MM.1S (cell line): ENCODE measurements at regions not wholly inside any gene's neighbourhood (a gene's known extent, or its start where the extent isn't known, plus 50 kb on each side); places are given as distances from the start of the nearest gene placed in this dataset.

Source experiments
- DNase-seq: peaks from one replicate; pipeline ENCODE4 v3.0.0-alpha.2; 2015
- H2AFZ ChIP-seq: fragments of 300-600 bp; sonication (generic); 2 replicates; pipeline ENCODE4 v1.6.0; 2016; ENCODE audit warnings: antibody characterized with exemption, low read length
- H3F3A ChIP-seq: fragments of 300-600 bp; sonication (generic); 2 replicates; pipeline ENCODE4 v1.6.1; 2016; ENCODE audit warnings: mild to moderate bottlenecking, antibody characterized with exemption, low read length, moderate library complexity, mixed read lengths; ENCODE audit not compliant: insufficient read depth
- H3K27ac ChIP-seq: fragments of 300-600 bp; sonication (generic); 2 replicates; pipeline ENCODE4 v1.5.1; 2016; ENCODE audit warnings: mild to moderate bottlenecking, low read length
- H3K27me3 ChIP-seq: fragments of 300-600 bp; sonication (generic); replicated peaks from 2 replicates; pipeline ENCODE4 v1.6.0; 2016; ENCODE audit warnings: low read length; ENCODE audit not compliant: insufficient read depth
- H3K36me3 ChIP-seq: fragments of 300-600 bp; sonication (generic); replicated peaks from 2 replicates; pipeline ENCODE4 v1.6.1; 2016; ENCODE audit warnings: mild to moderate bottlenecking, low read length, mixed read lengths; ENCODE audit not compliant: insufficient read depth
- H3K4me1 ChIP-seq: fragments of 300-600 bp; sonication (generic); 2 replicates; pipeline ENCODE4 v1.6.1; 2016; ENCODE audit warnings: low read length, mixed read lengths
- H3K4me2 ChIP-seq: fragments of 300-600 bp; sonication (generic); 2 replicates; pipeline ENCODE4 v1.6.0; 2016; ENCODE audit warnings: low read depth, low read length
- H3K4me3 ChIP-seq: fragments of 300-600 bp; sonication (generic); 2 replicates; pipeline ENCODE4 v1.5.1; 2016; ENCODE audit warnings: low read length, mixed read lengths
- H3K79me2 ChIP-seq: fragments of 300-600 bp; sonication (generic); 2 replicates; pipeline ENCODE4 v1.6.1; 2016; ENCODE audit warnings: mixed run types, low read length, mixed read lengths
- H3K9ac ChIP-seq: fragments of 300-600 bp; sonication (generic); 2 replicates; pipeline ENCODE4 v1.6.1; 2016; ENCODE audit warnings: low read length, mixed read lengths
- H3K9me2 ChIP-seq: fragments of 300-600 bp; sonication (generic); replicated peaks from 2 replicates; pipeline ENCODE4 v1.6.1; 2016; ENCODE audit warnings: mild to moderate bottlenecking, low read length, mixed read lengths; ENCODE audit not compliant: insufficient read depth
- H3K9me3 ChIP-seq: fragments of 300-600 bp; sonication (generic); replicated peaks from 2 replicates; pipeline ENCODE4 v1.6.1; 2016; ENCODE audit warnings: mild to moderate bottlenecking, low read length, mixed read lengths; ENCODE audit not compliant: insufficient read depth
- H4K20me1 ChIP-seq: fragments of 300-600 bp; sonication (generic); 2 replicates; pipeline ENCODE4 v1.6.1; 2016; ENCODE audit warnings: mild to moderate bottlenecking, low read length, moderate library complexity, mixed read lengths; ENCODE audit not compliant: insufficient read depth
- EZH2 ChIP-seq: fragments of 300-600 bp; sonication (generic); optimal IDR thresholded peaks from 2 replicates; pipeline ENCODE3; 2017; ENCODE audit warnings: low read depth, mild to moderate bottlenecking, antibody characterized with exemption, low read length, mixed read lengths
- EZH2phosphoT487 ChIP-seq: fragments of 300-600 bp; sonication (generic); IDR thresholded peaks from 2 replicates; pipeline ENCODE4 v1.6.1; 2018; ENCODE audit warnings: antibody characterized with exemption, low read length
- TF ChIP-seq, protein P1 (sequence below): fragments of 300-600 bp; sonication (generic); IDR thresholded peaks from 2 replicates; pipeline ENCODE4 v1.5.1; 2016; ENCODE audit warnings: antibody characterized with exemption, low read length, mixed read lengths

DNA sequence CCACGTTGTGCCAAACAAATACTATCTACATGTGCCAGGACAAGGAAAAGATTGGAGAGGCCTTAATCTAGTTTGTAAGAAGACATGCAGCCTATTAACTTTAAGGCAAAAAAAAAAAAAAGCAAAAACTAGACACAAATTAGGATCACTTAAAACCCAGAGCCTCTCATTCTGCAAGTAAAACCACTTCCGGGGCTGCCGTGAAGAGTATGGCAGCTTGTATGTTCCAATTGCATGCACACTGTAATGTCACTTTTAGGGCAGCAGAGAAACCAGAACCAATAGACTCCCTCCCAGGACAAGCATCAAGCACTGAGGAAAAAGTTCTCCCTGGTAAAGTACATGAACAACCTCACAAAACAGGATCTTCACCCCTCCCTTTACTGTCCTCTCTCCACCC lies 70.6 kb downstream of the RSL24D1 start:
- no peaks in the 10 kb centered on the region for H3K36me3 ChIP-seq
- no peak overlapping the region for H2AFZ ChIP-seq
- H3K27me3 ChIP-seq = no peaks in the 10 kb centered on the region
- H3K9me3 ChIP-seq = no peaks in the 10 kb centered on the region
- H3K4me3 ChIP-seq = no peak overlapping the region
- H3K4me1 ChIP-seq = no peaks in the 10 kb centered on the region
- H3K79me2 ChIP-seq = no peaks in the 10 kb centered on the region
- no peak overlapping the region for H3K4me2 ChIP-seq
- H3K9me2 ChIP-seq = no peaks in the 10 kb centered on the region
- H3F3A ChIP-seq = no peaks in the 10 kb centered on the region
- H3K9ac ChIP-seq = no peak overlapping the region
- H4K20me1 ChIP-seq = no peaks in the 10 kb centered on the region
- DNase-seq = no peak
- no peak overlapping the region for H3K27ac ChIP-seq
- no peak for TF ChIP-seq EZH2phosphoT487
- TF ChIP-seq, protein P1, sequence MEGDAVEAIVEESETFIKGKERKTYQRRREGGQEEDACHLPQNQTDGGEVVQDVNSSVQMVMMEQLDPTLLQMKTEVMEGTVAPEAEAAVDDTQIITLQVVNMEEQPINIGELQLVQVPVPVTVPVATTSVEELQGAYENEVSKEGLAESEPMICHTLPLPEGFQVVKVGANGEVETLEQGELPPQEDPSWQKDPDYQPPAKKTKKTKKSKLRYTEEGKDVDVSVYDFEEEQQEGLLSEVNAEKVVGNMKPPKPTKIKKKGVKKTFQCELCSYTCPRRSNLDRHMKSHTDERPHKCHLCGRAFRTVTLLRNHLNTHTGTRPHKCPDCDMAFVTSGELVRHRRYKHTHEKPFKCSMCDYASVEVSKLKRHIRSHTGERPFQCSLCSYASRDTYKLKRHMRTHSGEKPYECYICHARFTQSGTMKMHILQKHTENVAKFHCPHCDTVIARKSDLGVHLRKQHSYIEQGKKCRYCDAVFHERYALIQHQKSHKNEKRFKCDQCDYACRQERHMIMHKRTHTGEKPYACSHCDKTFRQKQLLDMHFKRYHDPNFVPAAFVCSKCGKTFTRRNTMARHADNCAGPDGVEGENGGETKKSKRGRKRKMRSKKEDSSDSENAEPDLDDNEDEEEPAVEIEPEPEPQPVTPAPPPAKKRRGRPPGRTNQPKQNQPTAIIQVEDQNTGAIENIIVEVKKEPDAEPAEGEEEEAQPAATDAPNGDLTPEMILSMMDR = no peak
- TF ChIP-seq EZH2 = no peak

DNA sequence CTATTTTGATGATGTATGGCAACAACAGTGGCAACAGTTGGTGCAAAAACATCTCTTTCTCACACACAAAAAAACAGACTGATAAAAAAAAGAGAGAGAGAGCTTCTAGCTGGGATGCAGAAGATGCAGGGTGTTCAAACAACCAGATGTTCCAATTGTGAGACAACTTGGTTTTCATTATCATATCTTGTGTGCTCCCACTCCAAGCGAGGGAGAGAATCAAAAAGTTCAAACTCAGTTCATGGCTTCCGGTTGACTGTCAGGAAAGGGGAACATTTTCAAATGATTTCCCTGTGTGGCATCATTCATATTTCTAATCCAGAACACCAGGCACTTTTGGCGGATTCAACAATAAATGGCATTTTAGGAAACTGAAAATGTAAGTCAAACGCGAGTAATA lies 72.1 kb downstream of the RSL24D1 start:
- DNase-seq = no peak
- H3K27ac ChIP-seq = no peak overlapping the region
- H4K20me1 ChIP-seq = no peaks in the 10 kb centered on the region
- no peaks in the 10 kb centered on the region for H3K9me3 ChIP-seq
- H3K4me3 ChIP-seq = no peak overlapping the region
- H3K36me3 ChIP-seq = no peaks in the 10 kb centered on the region
- no peak overlapping the region for H3K9ac ChIP-seq
- H3F3A ChIP-seq = no peaks in the 10 kb centered on the region
- no peak overlapping the region for H3K4me2 ChIP-seq
- no peak overlapping the region for H2AFZ ChIP-seq
- TF ChIP-seq, protein P1 = no peak
- no peak for TF ChIP-seq EZH2
- no peak for TF ChIP-seq EZH2phosphoT487
- H3K9me2 ChIP-seq = no peaks in the 10 kb centered on the region
- H3K27me3 ChIP-seq = no peaks in the 10 kb centered on the region
- no peaks in the 10 kb centered on the region for H3K79me2 ChIP-seq
- no peaks in the 10 kb centered on the region for H3K4me1 ChIP-seq

DNA sequence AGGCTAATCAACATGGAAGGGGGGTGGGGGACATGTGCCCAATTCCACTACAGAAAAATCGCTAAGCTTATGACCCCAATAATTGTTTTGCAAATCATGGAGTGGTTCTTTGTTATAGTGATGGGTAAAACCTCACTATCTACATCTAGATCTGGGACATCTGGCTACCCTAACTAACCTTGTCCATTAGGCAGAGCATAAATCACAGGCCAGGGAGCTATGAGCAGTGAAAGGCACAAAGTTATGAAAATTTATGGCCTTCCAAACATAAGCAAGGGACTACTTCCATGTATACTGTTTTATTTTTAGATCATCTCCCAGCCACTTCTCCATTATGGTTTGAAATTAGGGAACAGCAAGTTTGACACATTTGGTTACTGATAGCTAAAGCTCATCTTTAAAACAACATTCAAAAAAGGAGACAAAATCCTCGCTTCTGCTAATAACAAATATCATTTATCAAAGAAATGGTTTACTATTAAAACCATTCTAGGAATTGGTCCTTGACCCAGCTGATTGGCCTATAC lies 78.3 kb downstream of the RSL24D1 start:
- TF ChIP-seq, protein P1 = no peak
- no peak for TF ChIP-seq EZH2
- no peak for TF ChIP-seq EZH2phosphoT487
- Histone ChIP-seq H4K20me1 (no peaks in the 10 kb centered on the region), H3K4me1 (no peaks in the 10 kb centered on the region), H2AFZ (no peak overlapping the region), H3K27ac (no peak overlapping the region), H3F3A (no peaks in the 10 kb centered on the region), H3K9me3 (no peaks in the 10 kb centered on the region), H3K9me2 (no peaks in the 10 kb centered on the region), H3K4me2 (no peak overlapping the region), H3K36me3 (no peaks in the 10 kb centered on the region), H3K4me3 (no peak overlapping the region), H3K27me3 (no peaks in the 10 kb centered on the region), H3K79me2 (no peaks in the 10 kb centered on the region), H3K9ac (no peak overlapping the region)
- no peak for DNase-seq
